ENCODE measurements at regions not wholly inside any gene's neighbourhood (a gene's known extent, or its start where the extent isn't known, plus 50 kb on each side); places are given as distances from the start of the nearest gene placed in this dataset.
"Not testable (repeated sequence)": the region's sequence is repeated elsewhere in the genome, so short reads cannot be mapped to it uniquely, and the experiment has no call there.

GRCh38 chr4:177948853-177949252 is 506.6 kb upstream of the AGA start:
- DNase-seq (ENCODE audit: low spot score) = no peak

GRCh38 chr4:177951026-177951425 is 508.8 kb upstream of the AGA start:
- DNase-seq (ENCODE audit: low spot score) = no peak

GRCh38 chr4:177952723-177953122 is 510.5 kb upstream of the AGA start:
- no peak for DNase-seq (ENCODE audit: low spot score)

DNA sequence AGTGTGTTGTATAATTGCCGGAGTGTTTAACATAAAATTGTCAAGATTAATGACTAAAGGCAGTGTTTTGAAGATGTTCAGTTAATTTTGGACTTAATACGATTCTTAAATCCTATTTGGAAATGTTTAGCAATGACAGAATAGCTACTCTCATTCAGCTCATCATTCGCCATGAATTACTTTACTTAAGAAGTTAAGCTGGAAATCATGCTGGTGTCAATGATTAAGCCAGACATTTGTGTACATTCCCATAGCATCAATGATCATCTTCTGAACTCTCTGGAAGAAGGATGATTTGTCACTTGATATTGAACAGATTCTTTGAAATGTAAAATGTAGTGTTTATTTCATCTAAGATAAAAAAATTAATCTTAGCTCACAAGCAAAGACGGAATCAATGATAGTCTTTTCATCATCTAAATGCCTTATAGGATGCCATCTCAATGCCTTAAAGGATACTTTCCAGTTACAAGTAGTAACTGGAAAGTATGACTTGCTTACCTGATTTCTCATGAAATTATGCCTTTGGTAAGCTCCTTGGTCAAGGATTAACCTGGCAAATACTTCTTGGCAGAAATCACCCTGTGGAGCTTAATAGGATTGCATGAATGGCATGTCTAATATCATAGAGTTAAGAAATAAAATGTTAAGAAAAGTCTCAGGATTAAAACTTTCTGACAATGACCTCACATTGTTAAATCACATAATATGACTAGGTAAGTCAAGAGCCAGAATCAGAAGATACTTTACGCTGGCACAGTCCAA is 515.5 kb upstream of the AGA start:
- DNase-seq (ENCODE audit: low spot score) = no peak

DNA sequence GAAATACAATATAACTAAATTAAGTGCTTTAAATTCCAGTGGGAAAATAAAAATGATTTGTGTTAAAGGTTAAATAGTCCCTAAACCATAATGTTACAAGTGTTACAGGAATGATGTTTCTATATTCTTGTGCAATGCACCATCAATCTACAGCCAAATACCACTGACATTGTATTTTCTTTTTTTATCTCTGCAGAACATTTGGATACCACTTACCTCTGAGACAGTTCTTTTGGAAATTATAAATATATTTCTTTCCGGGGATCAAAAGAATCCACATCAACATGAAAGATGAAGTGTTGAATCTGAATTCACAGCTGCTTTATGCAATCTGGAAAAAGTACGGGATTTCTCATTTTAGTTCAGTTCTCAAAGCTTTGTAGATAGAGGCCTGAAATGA is 518.3 kb upstream of the AGA start:
- DNase-seq (ENCODE audit: low spot score) = no peak

DNA sequence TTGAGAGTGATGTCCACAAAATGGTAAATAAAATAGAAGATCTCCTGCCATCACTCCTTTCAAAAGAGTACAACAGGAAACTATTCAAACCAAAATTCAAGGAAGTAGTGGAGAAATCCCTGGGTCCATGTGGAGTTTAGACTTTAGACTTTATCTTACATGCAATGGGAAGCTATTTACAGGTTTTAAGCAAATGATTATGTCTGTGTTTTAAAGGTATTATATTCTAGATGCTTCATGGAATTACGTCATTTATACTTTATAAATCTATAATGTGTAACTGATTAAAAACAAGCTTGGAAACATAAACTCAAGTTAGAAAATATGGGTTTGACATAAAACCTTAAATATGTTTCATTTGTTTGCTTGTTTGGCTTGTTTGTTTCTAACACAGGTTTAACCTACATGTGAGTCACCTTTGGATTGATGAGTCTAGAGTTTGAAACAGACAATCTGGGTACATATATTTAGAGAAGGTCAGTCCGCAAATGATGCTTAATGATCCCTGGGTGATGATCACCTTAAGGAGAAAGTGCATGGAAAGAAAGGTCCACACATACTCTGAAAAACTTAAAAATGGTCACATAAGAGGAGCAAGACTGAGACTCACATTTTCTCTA is 519.6 kb upstream of the AGA start:
- DNase-seq (ENCODE audit: low spot score) = no peak

GRCh38 chr4:177964061-177964460 is 521.8 kb upstream of the AGA start:
- DNase-seq (ENCODE audit: low spot score) = no peak

DNA sequence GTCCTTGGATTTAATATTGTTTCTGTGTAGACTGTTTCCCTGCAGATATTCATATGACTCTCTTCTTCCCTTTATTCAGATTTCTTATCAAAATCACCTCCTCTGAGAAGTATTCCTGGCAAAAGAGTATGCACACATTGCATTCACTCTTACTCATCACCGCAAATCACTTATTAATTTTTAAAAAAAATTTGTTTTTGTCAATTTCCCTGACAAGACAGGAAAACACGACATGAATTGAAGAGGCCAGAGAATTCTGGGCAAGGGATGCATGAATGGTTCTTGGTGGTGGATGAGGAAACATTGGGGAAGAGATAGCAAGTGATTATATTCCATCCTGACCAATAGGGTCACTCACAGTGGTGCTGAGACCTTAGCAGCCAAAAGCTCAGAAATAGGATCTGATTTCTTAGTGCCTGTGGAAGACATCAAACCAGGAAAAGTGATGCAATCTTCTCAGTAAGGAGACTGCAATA is 522.5 kb upstream of the AGA start:
- DNase-seq (ENCODE audit: low spot score) = no peak

- no peak for DNase-seq (ENCODE audit: low spot score)
Measured at GRCh38 chr4:177967328-177967727, 525.1 kb upstream of the AGA start.

DNA sequence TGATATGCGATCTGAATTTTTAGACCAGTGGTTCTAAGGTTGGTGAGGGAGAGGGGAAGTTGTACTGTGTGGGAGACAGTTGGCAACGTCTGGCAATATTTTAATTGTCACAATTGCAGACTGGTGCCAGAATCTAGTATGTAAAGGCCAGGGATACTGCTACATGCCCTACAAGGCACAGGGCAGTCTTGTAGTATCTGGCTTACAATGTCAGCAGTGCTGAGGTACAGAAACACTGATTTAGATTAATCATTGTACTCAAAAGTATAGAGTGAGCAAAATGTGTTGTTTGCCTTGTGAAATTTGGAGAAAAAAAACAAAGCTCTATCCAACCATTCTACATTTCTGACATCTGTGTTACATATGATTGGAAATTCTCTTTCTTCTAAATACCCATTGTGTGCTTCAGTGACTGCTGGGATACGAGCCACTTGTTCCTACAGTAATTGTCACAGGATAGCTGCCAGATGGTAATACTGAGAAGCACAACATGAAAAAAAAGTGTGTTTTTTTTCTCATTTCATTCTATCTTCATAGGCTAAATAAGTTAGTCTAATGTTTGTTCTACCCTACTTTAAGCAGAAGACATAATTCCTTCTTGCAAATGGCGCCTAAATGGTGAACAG is 526.7 kb upstream of the AGA start:
- no peak for DNase-seq (ENCODE audit: low spot score)

- DNase-seq (ENCODE audit: low spot score) = no peak
Measured at GRCh38 chr4:177974461-177974860, 532.2 kb upstream of the AGA start.

GRCh38 chr4:177975315-177975987 is 533.2 kb upstream of the AGA start:
- DNase-seq (ENCODE audit: low spot score) = no peak

- no peak for DNase-seq (ENCODE audit: low spot score)
Measured at GRCh38 chr4:177986236-177986635, 544.0 kb upstream of the AGA start.

GRCh38 chr4:177987896-177988295 is 545.7 kb upstream of the AGA start:
- no peak for DNase-seq (ENCODE audit: low spot score)

DNA sequence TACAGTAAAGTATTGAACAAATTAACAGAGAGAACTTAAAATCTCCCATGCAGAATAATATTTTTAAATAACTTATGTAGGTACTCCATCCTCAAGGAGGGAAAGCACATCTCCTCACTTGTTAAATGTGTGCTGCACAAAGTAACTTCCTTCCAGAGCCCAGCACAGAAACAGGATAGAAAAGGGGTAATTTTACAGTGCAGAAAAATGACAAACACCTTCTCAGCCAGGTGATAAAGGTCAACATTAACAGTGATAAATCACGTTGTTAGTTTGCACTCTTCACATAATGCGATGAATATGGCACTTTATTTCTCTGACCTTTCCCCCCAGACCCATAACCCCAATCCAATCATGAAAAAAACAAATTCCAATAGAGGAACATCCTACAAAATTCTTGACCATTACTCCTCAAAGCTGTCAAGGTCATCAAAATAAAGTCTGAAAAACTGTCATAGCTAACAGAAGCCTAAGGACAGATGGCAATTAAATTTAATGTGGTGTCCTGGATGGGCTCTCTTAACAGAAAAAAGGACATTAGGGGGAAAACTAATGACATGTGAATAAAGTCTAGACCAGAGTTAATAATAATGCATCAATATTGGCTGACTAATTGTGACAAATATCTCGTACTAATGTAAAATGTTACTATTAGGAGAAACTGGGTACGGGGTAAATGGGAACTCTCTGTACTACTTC is 547.4 kb upstream of the AGA start:
- DNase-seq (ENCODE audit: low spot score) = no peak

DNA sequence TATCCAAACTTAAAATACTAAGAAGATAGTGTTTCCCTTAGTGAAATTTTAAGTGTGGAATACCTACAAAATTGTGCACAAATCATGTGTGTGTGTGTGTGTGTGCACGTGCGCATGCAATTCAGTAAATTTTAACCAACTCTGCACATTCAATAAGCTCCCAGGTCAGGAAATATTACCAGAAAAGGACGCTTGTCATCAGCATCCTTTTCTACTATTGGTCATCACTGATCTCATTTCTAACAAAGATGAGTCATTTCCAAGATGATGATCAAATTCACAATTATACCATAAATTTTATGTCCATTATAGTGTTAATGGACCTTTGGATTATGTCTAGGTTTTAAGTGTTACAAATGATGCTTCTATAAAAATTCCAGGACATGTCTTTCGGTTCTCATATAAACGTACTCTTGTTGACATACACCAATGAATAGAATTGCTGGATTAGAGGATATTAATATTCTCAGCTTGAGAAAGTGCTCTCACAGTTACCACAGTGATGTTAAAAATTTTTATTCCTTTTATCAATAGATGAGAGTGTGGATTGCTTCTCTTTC is 560.9 kb upstream of the AGA start:
- no peak for DNase-seq (ENCODE audit: low spot score)

DNA sequence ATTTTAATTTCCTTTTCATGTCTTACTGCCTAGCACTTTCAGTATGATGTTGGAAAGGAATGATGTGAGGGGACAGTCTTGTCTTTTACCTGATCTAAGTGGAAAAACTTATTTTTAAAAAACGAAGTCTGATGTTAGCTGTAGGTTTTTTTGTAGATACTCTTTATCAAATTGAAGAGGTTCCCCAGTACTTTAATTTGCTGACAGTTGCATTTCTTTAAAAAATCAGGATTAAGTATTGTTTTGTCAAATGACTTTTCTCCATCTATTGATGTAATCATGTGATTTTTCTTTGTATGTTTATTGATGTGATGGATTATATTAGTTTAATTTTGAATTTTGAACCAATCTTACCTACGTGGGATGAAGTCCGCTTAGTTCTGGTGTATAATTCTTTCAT is 568.4 kb upstream of the AGA start:
- DNase-seq (ENCODE audit: low spot score) = no peak

DNA sequence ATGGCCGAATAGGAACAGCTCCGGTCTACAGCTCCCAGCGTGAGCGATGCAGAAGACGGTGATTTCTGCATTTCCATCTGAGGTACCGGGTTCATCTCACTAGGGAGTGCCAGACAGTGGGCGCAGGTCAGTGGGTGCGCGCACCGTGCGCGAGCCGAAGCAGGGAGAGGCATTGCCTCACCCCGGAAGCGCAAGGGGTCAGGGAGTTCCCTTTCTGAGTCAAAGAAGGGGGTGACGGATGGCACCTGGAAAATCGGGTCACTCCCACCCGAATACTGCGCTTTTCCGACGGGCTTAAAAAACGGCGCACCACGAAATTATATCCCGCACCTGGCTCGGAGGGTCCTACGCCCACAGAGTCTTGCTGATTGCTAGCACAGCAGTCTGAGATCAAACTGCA is 572.8 kb upstream of the AGA start:
- DNase-seq (ENCODE audit: low spot score) = not testable (repeated sequence)

DNA sequence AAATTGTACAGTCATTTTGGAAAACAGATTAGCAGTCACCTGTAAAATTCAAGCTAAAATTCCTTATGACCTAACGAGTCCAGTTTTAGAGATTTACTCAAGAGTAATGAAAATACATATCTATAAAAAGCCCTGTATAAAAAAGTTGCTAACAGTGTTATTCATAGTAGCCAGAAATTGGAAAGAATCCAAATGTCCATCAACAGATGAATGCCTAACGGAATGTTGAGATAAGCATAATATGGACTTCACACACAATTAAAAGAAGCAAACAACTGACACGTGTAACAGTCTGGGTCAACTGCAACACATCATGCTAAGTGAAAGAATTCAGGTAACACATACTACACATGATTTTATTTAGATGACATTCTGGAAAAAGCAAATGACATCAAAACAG is 584.8 kb upstream of the AGA start:
- no peak for DNase-seq (ENCODE audit: low spot score)

- no peak for DNase-seq (ENCODE audit: low spot score)
Measured at GRCh38 chr4:178027796-178028195, 585.6 kb upstream of the AGA start.

DNA sequence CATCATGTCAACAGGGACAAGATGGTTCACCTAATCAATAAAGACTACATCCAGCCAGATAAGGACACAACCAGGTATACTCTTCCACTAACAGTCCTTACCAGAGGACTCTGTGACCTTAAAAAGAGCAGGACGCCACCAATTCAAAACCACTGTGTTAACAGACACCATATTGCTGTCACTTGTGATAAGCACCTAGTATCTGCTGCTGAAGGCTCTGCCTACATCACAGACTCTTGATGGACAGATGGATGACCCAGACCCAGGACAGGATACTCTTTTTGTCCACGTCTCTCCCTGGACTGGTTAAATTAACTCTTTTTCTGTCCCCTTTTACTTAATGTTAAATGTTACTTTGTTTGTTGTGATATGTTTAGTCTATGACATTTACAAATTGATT is 586.2 kb upstream of the AGA start:
- no peak for DNase-seq (ENCODE audit: low spot score)
